ENCODE measurements at regions not wholly inside any gene's neighbourhood (a gene's known extent, or its start where the extent isn't known, plus 50 kb on each side); places are given as distances from the start of the nearest gene placed in this dataset.

DNA sequence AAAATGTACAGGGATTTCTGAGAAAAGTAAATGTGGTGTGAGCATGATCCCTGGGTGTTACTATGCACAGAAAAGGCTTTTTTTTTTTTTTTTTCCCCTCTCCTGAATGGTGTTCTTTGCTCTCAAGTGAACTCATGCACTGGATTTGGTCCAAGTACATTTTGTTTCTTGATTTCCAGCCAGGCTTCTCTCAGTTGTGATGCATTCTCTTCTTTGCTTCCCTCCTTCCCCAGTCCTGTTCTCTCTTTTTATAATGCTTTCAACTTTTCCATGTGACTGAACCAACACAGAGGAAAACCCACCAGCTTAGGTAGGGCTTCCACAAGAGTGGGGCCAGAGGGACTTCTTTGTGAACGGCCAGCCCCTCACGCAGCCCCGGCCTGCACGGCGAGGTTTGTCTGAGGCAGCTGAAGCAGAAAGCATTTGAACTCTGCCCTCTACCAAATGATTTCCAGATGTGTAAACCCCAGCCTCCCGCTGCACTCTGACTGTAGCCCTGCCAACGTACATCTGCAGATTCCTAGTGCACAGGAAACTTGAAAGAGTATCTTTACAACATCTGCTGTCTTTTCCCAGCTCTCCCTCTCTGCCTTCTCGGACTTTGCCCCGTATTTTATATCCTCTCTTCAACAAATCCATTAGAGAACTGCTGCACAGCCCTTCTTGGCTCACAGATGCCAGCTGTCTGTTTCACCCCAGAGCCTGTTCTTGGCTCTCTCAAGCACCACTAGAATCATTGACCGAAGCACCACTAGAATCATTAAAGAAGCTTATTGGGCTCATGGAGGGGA, 71.8 kb upstream of the CD180 start:
- TF ChIP-seq, protein P1, sequence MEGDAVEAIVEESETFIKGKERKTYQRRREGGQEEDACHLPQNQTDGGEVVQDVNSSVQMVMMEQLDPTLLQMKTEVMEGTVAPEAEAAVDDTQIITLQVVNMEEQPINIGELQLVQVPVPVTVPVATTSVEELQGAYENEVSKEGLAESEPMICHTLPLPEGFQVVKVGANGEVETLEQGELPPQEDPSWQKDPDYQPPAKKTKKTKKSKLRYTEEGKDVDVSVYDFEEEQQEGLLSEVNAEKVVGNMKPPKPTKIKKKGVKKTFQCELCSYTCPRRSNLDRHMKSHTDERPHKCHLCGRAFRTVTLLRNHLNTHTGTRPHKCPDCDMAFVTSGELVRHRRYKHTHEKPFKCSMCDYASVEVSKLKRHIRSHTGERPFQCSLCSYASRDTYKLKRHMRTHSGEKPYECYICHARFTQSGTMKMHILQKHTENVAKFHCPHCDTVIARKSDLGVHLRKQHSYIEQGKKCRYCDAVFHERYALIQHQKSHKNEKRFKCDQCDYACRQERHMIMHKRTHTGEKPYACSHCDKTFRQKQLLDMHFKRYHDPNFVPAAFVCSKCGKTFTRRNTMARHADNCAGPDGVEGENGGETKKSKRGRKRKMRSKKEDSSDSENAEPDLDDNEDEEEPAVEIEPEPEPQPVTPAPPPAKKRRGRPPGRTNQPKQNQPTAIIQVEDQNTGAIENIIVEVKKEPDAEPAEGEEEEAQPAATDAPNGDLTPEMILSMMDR (conservative IDR thresholded peaks at IDR 0.05), result no peak
- no peak for TF ChIP-seq EZH2 (IDR thresholded peaks at IDR 0.05; ENCODE audit: low read depth)
